Stomach (tissue), 4 donors: ENCODE measurements at regions not wholly inside any gene's neighbourhood (a gene's known extent, or its start where the extent isn't known, plus 50 kb on each side); places are given as distances from the start of the nearest gene placed in this dataset.

Experiments
- POLR2A ChIP-seq, 4 donors: fragments of 450-650 bp; IDR thresholded peaks; one replicate each; pipeline ENCODE4 v1.6.1; 2016; ENCODE audit warnings: antibody characterized with exemption in 4 of 4, control low read depth in 2 of 4, mild to moderate bottlenecking in 1 of 4, moderate library complexity in 1 of 4
- POLR2AphosphoS5 ChIP-seq, 3 donors: sonication (generic); formaldehyde crosslinking; IDR thresholded peaks; one replicate each; pipeline ENCODE4 v1.6.1; 2016; ENCODE audit warnings: antibody characterized with exemption in 3 of 3
- TF ChIP-seq, protein P1 (sequence below), 7 experiments: fragments of 450-650 bp in 4 of 7; fragments of 200-600 bp in 3 of 7; sonication (generic) in 3 of 7; IDR thresholded peaks; one replicate each; pipeline ENCODE4 v1.5.1; 2016 to 2019; ENCODE audit warnings: antibody characterized with exemption in 7 of 7, control low read depth in 2 of 7, mild to moderate bottlenecking in 1 of 7

DNA sequence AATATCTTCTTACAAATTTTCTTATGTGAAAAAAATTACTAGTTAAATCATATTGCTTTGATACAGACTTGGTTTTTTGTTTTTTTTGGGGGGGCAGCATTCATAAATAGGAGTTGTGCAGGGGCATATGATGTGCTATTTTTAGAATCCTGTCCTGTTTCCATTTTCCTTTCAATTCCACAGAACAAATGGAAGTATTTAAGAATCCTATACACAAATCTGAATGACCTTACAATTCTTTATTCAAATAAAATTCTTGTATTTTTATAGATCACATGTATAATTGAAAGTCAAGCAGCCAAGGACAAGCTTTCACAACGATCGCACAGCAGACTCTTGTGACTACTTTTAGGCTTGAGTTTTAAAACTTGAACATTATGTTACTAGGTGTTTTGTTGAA is 523.9 kb downstream of the ANKRD50 start:
- TF ChIP-seq, protein P1, sequence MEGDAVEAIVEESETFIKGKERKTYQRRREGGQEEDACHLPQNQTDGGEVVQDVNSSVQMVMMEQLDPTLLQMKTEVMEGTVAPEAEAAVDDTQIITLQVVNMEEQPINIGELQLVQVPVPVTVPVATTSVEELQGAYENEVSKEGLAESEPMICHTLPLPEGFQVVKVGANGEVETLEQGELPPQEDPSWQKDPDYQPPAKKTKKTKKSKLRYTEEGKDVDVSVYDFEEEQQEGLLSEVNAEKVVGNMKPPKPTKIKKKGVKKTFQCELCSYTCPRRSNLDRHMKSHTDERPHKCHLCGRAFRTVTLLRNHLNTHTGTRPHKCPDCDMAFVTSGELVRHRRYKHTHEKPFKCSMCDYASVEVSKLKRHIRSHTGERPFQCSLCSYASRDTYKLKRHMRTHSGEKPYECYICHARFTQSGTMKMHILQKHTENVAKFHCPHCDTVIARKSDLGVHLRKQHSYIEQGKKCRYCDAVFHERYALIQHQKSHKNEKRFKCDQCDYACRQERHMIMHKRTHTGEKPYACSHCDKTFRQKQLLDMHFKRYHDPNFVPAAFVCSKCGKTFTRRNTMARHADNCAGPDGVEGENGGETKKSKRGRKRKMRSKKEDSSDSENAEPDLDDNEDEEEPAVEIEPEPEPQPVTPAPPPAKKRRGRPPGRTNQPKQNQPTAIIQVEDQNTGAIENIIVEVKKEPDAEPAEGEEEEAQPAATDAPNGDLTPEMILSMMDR (IDR thresholded peaks at IDR 0.05) = no peak
- no peak for TF ChIP-seq POLR2A (IDR thresholded peaks at IDR 0.05)
- TF ChIP-seq POLR2AphosphoS5 (IDR thresholded peaks at IDR 0.05) = no peak
